Gastroesophageal sphincter (tissue), 3 donors: ENCODE measurements at regions not wholly inside any gene's neighbourhood (a gene's known extent, or its start where the extent isn't known, plus 50 kb on each side); places are given as distances from the start of the nearest gene placed in this dataset.

ENCODE experiments used
- EP300 ChIP-seq: sonication (generic); formaldehyde crosslinking; IDR thresholded peaks from one replicate; pipeline ENCODE4 v1.6.1; 2017; ENCODE audit warnings: antibody characterized with exemption, mild to moderate bottlenecking
- POLR2A ChIP-seq, 2 donors: fragments of 450-650 bp; IDR thresholded peaks; one replicate each; pipeline ENCODE4 v1.6.1; 2017; ENCODE audit warnings: antibody characterized with exemption in 2 of 2, mild to moderate bottlenecking in 2 of 2, moderate library complexity in 1 of 2
- POLR2AphosphoS5 ChIP-seq: sonication (generic); formaldehyde crosslinking; IDR thresholded peaks from one replicate; pipeline ENCODE4 v1.6.1; 2017; ENCODE audit warnings: antibody characterized with exemption
- TF ChIP-seq, protein P1 (sequence below), 4 experiments: fragments of 200-600 bp in 2 of 4; fragments of 450-650 bp in 2 of 4; sonication (generic) in 1 of 4; IDR thresholded peaks; one replicate each; pipeline ENCODE4 v1.5.1; 2017 to 2019; ENCODE audit warnings: antibody characterized with exemption in 4 of 4, mild to moderate bottlenecking in 2 of 4, moderate library complexity in 2 of 4

- no peak for TF ChIP-seq POLR2A (IDR thresholded peaks at IDR 0.05)
- TF ChIP-seq, protein P1, sequence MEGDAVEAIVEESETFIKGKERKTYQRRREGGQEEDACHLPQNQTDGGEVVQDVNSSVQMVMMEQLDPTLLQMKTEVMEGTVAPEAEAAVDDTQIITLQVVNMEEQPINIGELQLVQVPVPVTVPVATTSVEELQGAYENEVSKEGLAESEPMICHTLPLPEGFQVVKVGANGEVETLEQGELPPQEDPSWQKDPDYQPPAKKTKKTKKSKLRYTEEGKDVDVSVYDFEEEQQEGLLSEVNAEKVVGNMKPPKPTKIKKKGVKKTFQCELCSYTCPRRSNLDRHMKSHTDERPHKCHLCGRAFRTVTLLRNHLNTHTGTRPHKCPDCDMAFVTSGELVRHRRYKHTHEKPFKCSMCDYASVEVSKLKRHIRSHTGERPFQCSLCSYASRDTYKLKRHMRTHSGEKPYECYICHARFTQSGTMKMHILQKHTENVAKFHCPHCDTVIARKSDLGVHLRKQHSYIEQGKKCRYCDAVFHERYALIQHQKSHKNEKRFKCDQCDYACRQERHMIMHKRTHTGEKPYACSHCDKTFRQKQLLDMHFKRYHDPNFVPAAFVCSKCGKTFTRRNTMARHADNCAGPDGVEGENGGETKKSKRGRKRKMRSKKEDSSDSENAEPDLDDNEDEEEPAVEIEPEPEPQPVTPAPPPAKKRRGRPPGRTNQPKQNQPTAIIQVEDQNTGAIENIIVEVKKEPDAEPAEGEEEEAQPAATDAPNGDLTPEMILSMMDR (IDR thresholded peaks at IDR 0.05): no peak
- no peak for TF ChIP-seq EP300
- TF ChIP-seq POLR2AphosphoS5: no peak
Measured at GRCh38 chr7:88386665-88387156, 80.0 kb upstream of the STEAP4 start.
